ENCODE measurements at regions not wholly inside any gene's neighbourhood (a gene's known extent, or its start where the extent isn't known, plus 50 kb on each side); places are given as distances from the start of the nearest gene placed in this dataset.

DNA sequence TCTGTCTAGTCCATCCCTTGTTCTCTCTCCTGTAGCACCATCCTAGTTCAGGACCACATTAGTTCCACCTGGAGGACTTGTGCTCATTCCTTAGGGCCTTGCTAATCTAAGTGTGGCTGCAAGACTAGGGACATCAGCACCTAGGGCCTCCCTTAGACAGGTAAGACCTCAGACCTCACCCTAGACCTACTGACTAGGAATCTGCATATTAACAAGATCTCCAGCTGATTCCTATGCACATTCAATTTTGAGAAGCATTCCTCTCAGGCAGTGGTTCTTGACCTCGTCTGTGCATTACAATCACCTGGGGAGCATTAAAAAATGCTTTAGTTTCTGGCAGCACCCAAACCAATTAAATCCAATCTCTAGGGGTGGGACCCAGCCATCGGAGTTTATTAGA is 238.4 kb upstream of the RGMA start:
- H3K4me3 ChIP-seq = no peak overlapping the region
- no peak for TF ChIP-seq POLR2A (IDR thresholded peaks at IDR 0.05)
- TF ChIP-seq, protein P1, sequence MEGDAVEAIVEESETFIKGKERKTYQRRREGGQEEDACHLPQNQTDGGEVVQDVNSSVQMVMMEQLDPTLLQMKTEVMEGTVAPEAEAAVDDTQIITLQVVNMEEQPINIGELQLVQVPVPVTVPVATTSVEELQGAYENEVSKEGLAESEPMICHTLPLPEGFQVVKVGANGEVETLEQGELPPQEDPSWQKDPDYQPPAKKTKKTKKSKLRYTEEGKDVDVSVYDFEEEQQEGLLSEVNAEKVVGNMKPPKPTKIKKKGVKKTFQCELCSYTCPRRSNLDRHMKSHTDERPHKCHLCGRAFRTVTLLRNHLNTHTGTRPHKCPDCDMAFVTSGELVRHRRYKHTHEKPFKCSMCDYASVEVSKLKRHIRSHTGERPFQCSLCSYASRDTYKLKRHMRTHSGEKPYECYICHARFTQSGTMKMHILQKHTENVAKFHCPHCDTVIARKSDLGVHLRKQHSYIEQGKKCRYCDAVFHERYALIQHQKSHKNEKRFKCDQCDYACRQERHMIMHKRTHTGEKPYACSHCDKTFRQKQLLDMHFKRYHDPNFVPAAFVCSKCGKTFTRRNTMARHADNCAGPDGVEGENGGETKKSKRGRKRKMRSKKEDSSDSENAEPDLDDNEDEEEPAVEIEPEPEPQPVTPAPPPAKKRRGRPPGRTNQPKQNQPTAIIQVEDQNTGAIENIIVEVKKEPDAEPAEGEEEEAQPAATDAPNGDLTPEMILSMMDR (IDR thresholded peaks at IDR 0.05) = no peak
- H3K4me1 ChIP-seq = peaks cover 0 to under 1% (median 0%) of the 10 kb centered on the region in 3 donors
- intact Hi-C loops (cut with DNase I) = no loop called here
- no peaks in the 10 kb centered on the region for H3K27me3 ChIP-seq
- no peak overlapping the region for H3K27ac ChIP-seq
- H3K36me3 ChIP-seq = no peaks in the 10 kb centered on the region
- H3K9me3 ChIP-seq = no peaks in the 10 kb centered on the region
- WGBS, 2 donors = 72 to 76% methylated on average over 2 of the region's 2 CpGs
- no peak for DNase-seq

DNA sequence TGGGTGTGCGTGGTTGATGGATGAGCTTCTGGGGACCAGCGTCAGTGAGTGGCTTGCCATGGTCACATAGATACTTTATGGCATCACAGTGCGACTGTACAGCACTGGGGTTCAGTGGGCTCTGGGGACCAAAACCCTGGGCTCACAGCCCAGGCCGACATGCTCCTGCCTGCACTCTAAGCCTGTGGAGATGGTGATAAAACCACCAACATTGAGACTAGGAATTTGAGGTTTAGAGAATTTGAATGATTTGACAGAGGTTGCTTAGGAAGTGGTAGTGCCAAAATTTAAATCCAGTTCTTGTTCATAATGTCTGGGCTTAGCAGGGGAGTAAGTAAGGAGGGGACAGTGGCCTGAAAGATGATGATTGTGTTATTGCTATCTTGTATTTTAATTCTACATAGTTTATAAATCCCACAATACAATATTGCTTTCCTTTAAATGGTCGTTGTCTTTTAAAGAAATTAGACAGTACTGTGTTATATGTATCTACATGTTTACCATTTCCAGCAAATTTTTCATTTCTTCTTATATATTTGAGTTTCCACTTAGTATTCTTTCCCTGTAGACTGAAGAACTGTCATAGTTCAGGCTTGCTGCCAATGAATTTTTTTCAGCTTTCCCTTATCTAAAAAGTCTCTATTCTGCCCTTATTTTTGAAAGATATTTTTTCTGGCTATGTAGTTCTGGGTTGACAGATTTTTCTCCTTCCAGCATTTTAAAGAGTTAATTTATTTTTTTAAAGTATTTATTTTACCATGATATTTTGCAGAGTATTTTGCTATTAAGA is 235.4 kb upstream of the RGMA start:
- TF ChIP-seq, protein P1 (IDR thresholded peaks at IDR 0.05) = no peak
- TF ChIP-seq POLR2A (IDR thresholded peaks at IDR 0.05) = no peak
- Histone ChIP-seq H3K27me3 (no peaks in the 10 kb centered on the region), H3K36me3 (no peaks in the 10 kb centered on the region), H3K9me3 (no peaks in the 10 kb centered on the region), H3K4me3 (no peak overlapping the region), H3K27ac (no peak overlapping the region), H3K4me1 (peaks cover 0 to 9% (median 0%) of the 10 kb centered on the region in 3 donors)
- 48 to 74% methylated on average over 3 to 4 of the region's 5 CpGs for WGBS, 2 donors
- DNase-seq = no peak
- intact Hi-C loops (cut with DNase I) = no loop called here

DNA sequence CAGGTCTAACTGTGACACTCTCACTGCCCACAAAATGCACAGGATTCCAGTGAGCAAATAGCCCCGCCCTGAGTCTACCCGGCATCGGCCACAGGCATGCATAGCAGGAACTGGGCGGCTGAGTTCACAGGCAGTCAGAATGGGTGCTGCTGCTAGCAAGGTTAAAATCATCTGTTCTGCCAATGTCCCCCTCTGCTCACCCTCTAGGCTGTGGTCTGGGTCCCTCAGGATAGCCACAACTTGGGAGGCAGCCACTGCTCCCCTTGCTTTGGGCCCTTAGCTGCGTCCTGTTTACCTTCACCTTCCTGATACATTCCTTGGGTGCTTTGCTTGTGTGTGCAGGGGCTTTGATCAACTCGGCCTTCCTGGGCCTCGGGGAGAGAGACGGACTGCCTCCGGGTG is 232.9 kb upstream of the RGMA start:
- H3K27ac ChIP-seq = no peak overlapping the region
- intact Hi-C loops (cut with DNase I) = no loop called here

DNA sequence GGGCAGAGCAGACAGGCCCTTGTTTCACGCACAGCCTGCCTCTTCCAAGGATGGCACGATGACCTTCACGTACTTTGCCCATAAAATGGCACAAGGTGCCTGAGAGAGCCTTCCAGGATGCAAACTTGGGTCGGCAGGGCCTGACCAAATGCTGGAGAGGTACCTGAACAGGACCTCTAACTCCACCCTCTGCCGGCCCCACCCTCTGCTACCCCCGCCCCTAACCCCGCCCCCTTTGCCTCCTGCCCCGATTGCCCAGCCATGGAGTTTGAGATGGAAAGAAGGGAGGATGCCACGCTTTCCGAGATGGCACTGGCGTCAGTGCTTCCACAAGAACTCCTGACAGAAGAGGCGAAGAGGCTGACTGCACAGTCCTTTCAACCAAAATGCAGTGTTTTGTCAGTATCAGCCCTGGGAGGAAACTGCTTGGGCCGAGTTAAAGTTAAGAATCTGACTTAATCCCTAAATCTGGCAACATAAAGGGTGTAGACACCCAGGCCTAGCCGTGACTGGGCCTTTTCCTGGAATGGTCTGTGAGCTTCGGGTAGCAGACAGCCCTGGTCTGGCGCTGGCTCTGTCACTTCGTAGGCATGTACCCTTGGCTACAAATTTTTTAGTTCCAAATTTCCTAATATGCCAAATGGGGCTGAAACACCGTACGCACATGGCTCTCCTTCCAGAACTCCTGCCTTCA is 230.3 kb upstream of the RGMA start:
- TF ChIP-seq POLR2A (IDR thresholded peaks at IDR 0.05) = no peak
- TF ChIP-seq, protein P1 (IDR thresholded peaks at IDR 0.05) = no peak
- Histone ChIP-seq H3K4me3 (no peak overlapping the region), H3K4me1 (peaks cover 0 to 9% (median 0%) of the 10 kb centered on the region in 3 donors), H3K27me3 (no peaks in the 10 kb centered on the region), H3K9me3 (no peaks in the 10 kb centered on the region), H3K27ac (no peak overlapping the region), H3K36me3 (no peaks in the 10 kb centered on the region)
- WGBS, 2 donors = 74 to 80% methylated on average over 8 to 10 of the region's 19 CpGs
- no peak for DNase-seq
- intact Hi-C loops (cut with DNase I) = no loop called here

More for the DNA sequence above, 232.9 kb upstream of the RGMA start:
- TF ChIP-seq, protein P1 (IDR thresholded peaks at IDR 0.05) = no peak
- no peak for TF ChIP-seq POLR2A (IDR thresholded peaks at IDR 0.05)
- no peaks in the 10 kb centered on the region for H3K27me3 ChIP-seq
- H3K9me3 ChIP-seq = no peaks in the 10 kb centered on the region
- no peak overlapping the region for H3K4me3 ChIP-seq
- peaks cover 0 to 9% (median 0%) of the 10 kb centered on the region in 3 donors for H3K4me1 ChIP-seq
- no peaks in the 10 kb centered on the region for H3K36me3 ChIP-seq
- 19 to 72% methylated on average over 5 of the region's 9 CpGs for WGBS, 2 donors
- DNase-seq = no peak

DNA sequence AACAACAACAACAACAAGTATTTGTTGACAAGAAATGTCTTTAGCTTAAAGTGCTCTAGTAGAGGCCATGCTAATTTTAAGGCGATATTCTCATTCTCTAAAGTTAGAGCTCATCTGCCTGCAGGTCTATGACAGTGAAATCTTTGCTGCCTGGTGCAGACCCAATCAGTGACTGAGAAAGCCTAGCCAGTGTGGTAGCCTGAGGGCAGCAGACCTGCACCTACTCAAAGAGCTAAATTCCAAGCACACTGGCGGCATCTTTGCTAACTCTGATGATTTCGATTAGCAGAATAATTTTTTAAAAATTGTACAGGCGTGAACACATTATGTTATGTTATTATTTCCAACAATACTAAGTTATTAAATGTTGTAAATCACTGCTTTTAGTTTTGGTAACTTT is 228.8 kb upstream of the RGMA start:
- H3K4me3 ChIP-seq = no peak overlapping the region
- intact Hi-C loops (cut with DNase I) = no loop called here

More for the DNA sequence above, 228.8 kb upstream of the RGMA start:
- Histone ChIP-seq H3K27ac (no peak overlapping the region), H3K27me3 (no peaks in the 10 kb centered on the region), H3K9me3 (no peaks in the 10 kb centered on the region), H3K36me3 (no peaks in the 10 kb centered on the region), H3K4me1 (peaks cover 0 to 9% (median 0%) of the 10 kb centered on the region in 3 donors)
- DNase-seq = no peak
- TF ChIP-seq POLR2A (IDR thresholded peaks at IDR 0.05) = no peak
- TF ChIP-seq, protein P1 (IDR thresholded peaks at IDR 0.05) = no peak
- 95 to 96% methylated on average over 4 of the region's 4 CpGs for WGBS, 2 donors
